ENCODE measurements at regions not wholly inside any gene's neighbourhood (a gene's known extent, or its start where the extent isn't known, plus 50 kb on each side); places are given as distances from the start of the nearest gene placed in this dataset.

- no peak for DNase-seq
- no peaks in the 10 kb centered on the region for H4K20me1 ChIP-seq (ENCODE audit: insufficient read depth)
- TF ChIP-seq EZH2 (IDR thresholded peaks at IDR 0.05; ENCODE audit: low read depth) = no peak
- TF ChIP-seq, protein P1, sequence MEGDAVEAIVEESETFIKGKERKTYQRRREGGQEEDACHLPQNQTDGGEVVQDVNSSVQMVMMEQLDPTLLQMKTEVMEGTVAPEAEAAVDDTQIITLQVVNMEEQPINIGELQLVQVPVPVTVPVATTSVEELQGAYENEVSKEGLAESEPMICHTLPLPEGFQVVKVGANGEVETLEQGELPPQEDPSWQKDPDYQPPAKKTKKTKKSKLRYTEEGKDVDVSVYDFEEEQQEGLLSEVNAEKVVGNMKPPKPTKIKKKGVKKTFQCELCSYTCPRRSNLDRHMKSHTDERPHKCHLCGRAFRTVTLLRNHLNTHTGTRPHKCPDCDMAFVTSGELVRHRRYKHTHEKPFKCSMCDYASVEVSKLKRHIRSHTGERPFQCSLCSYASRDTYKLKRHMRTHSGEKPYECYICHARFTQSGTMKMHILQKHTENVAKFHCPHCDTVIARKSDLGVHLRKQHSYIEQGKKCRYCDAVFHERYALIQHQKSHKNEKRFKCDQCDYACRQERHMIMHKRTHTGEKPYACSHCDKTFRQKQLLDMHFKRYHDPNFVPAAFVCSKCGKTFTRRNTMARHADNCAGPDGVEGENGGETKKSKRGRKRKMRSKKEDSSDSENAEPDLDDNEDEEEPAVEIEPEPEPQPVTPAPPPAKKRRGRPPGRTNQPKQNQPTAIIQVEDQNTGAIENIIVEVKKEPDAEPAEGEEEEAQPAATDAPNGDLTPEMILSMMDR (conservative IDR thresholded peaks at IDR 0.05) = no peak
- H3K27me3 ChIP-seq (ENCODE audit: insufficient read depth, low read depth) = no peaks in the 10 kb centered on the region
- POLR2A ChIA-PET (ENCODE audit: unreplicated experiment) = no interaction called here
- no peaks in the 10 kb centered on the region for H3F3A ChIP-seq (ENCODE audit: insufficient read depth, low read depth)
- CTCF ChIA-PET = no interaction called here
- H3K27ac ChIP-seq = no peak overlapping the region
- H3K9me2 ChIP-seq (ENCODE audit: insufficient read depth) = no peaks in the 10 kb centered on the region
- H3K4me2 ChIP-seq = no peak overlapping the region
- intact Hi-C loops (cut with micrococcal nuclease; ENCODE audit: unreplicated experiment) = no loop called here
- no peaks in the 10 kb centered on the region for H3K79me2 ChIP-seq (ENCODE audit: low read depth)
- H3K9me3 ChIP-seq (ENCODE audit: insufficient read depth, low read depth) = no peaks in the 10 kb centered on the region; the same call in 1 of the 2 replicates
- no peaks in the 10 kb centered on the region for H3K36me3 ChIP-seq (ENCODE audit: low read depth)
- peaks cover 16% of the 10 kb centered on the region for H3K4me1 ChIP-seq (replicated peaks; ENCODE audit: insufficient read depth)
- BruUV-seq (replicated peaks) = no TSS peak
- no peak overlapping the region for H2AFZ ChIP-seq
- H3K4me3 ChIP-seq = no peak overlapping the region
These were observed 124.6 kb downstream of the SINHCAF start for GRCh38 chr12:31201382-31201781.

DNA sequence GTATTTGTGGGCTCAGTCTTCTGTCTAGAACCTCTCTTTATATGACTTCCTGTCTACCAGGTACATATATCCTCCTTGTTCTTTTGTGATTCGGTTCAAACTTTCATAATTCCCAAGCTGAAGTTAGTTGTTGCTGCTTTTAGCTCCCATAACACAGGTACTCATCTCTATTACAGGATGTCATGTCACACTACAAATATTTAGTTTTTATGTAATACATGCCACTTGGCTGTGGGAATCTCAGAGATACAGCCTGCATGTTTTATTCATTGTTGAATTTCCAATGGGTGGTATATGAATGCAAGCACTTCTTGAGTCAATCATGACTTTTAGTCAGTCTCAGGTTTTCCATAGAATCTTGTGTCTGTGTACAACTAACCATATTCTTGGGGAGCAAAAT, 122.7 kb downstream of the SINHCAF start:
- peaks cover 16% of the 10 kb centered on the region for H3K4me1 ChIP-seq (replicated peaks; ENCODE audit: insufficient read depth)
- no peaks in the 10 kb centered on the region for H4K20me1 ChIP-seq (ENCODE audit: insufficient read depth)
- no peak overlapping the region for H3K4me3 ChIP-seq
- H3K4me2 ChIP-seq = no peak overlapping the region
- H3F3A ChIP-seq (ENCODE audit: insufficient read depth, low read depth) = no peaks in the 10 kb centered on the region
- H3K27ac ChIP-seq = no peak overlapping the region
- ChIA-PET CTCF (no interaction called here), POLR2A (ENCODE audit: unreplicated experiment) (no interaction called here)
- H3K79me2 ChIP-seq (ENCODE audit: low read depth) = no peaks in the 10 kb centered on the region
- H2AFZ ChIP-seq = no peak overlapping the region
- no peaks in the 10 kb centered on the region; the same call in 1 of the 2 replicates for H3K9me3 ChIP-seq (ENCODE audit: insufficient read depth, low read depth)
- no peak for TF ChIP-seq EZH2 (IDR thresholded peaks at IDR 0.05; ENCODE audit: low read depth)
- TF ChIP-seq, protein P1 (conservative IDR thresholded peaks at IDR 0.05) = no peak
- H3K36me3 ChIP-seq (ENCODE audit: low read depth) = no peaks in the 10 kb centered on the region
- no peaks in the 10 kb centered on the region for H3K27me3 ChIP-seq (ENCODE audit: insufficient read depth, low read depth)
- DNase-seq = no peak
- H3K9me2 ChIP-seq (ENCODE audit: insufficient read depth) = no peaks in the 10 kb centered on the region
- no TSS peak for BruUV-seq (replicated peaks)
- intact Hi-C loops (cut with micrococcal nuclease; ENCODE audit: unreplicated experiment) = no loop called here

DNA sequence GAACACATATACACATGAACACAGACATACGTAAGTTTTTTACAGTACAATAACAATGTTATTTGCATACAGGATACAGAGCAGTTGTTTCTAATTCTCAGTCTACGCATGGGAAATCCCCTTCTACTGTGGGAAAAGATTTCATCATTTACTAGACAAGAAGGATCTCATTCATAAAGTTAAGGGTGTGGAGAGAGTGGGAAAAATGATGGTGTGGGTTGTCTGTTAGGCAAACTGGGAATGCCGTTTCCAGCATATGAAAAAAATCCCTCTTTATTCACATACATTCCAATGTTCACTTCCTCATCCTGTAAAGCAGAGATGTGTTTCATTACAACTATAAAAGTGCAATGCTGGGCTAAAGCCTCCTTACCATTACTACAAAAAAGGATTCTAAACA, 120.9 kb downstream of the SINHCAF start:
- H3K9me2 ChIP-seq (ENCODE audit: insufficient read depth) = no peaks in the 10 kb centered on the region
- H3K27me3 ChIP-seq (ENCODE audit: insufficient read depth, low read depth) = no peaks in the 10 kb centered on the region
- H3K4me2 ChIP-seq = no peak overlapping the region
- no peak for TF ChIP-seq EZH2 (IDR thresholded peaks at IDR 0.05; ENCODE audit: low read depth)
- TF ChIP-seq, protein P1 (conservative IDR thresholded peaks at IDR 0.05) = no peak
- DNase-seq = no peak
- no peaks in the 10 kb centered on the region for H3F3A ChIP-seq (ENCODE audit: insufficient read depth, low read depth)
- CTCF ChIA-PET = no interaction called here
- H3K4me3 ChIP-seq = no peak overlapping the region
- H3K27ac ChIP-seq = no peak overlapping the region
- H3K4me1 ChIP-seq (replicated peaks; ENCODE audit: insufficient read depth) = peaks cover 16% of the 10 kb centered on the region
- H3K9me3 ChIP-seq (ENCODE audit: insufficient read depth, low read depth) = no peaks in the 10 kb centered on the region; the same call in 1 of the 2 replicates
- H2AFZ ChIP-seq = no peak overlapping the region
- H3K79me2 ChIP-seq (ENCODE audit: low read depth) = no peaks in the 10 kb centered on the region
- BruUV-seq (replicated peaks) = no TSS peak
- intact Hi-C loops (cut with micrococcal nuclease; ENCODE audit: unreplicated experiment) = no loop called here
- no peaks in the 10 kb centered on the region for H4K20me1 ChIP-seq (ENCODE audit: insufficient read depth)
- no peaks in the 10 kb centered on the region for H3K36me3 ChIP-seq (ENCODE audit: low read depth)
- POLR2A ChIA-PET (ENCODE audit: unreplicated experiment) = no interaction called here

Measured in PC-9 (cell line).